GM18507 (cell line): ENCODE measurements at regions not wholly inside any gene's neighbourhood (a gene's known extent, or its start where the extent isn't known, plus 50 kb on each side); places are given as distances from the start of the nearest gene placed in this dataset.

Experiments
- DNase-seq: peaks from one replicate; pipeline ENCODE4 v3.0.0; 2011; ENCODE audit warnings: low read depth; ENCODE audit not compliant: insufficient read length; ENCODE audit errors: extremely low spot score
- FAIRE-seq: peaks from 2 replicates; lab custom pipeline; 2011; peaks lifted over from hg19 to GRCh38; lab: Jason Lieb, UNC

DNA sequence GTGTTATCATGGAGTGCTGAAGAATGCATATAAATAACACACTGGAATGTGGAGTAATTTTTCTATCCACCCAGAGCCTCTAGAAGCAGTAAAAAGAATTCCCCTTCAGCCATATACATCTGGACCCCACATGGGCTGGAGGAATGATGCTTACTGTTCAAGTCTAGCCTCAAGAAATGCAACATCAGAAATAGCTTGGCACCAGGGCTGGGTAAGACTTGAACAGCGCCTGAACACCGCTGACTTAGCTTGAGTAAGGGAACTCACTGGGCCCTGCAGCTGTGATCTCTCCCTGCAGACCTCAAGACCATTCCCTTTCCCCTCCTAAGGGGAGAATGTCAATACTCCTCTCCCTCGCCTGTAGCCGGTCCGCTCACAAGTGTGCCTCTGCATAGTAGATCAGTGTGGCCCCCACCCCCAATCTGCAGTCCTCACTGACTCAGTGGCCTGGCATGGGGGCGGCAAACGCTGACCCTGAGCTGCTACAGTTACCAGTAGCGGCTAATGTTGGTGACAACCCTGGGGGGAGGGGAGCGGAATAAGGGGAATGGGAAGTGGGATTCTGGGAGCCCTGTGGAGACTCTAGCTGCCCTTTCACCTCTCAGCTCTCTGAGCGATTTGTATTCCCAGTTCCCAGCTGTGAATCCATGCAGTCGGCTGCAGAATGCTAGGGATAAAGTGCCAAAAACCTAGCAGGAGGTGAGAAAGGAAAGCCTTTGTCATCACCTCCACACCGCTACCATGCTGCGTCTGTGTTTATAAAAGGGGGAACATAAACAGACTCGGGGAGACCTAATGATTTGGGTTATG, 483.9 kb downstream of the DISC1 start:
- no peak for FAIRE-seq

GRCh38 chr1:232109391-232109790, 482.8 kb downstream of the DISC1 start:
- FAIRE-seq (no peak), DNase-seq (no peak)

More for the DNA sequence above, 483.9 kb downstream of the DISC1 start:
- DNase-seq, result no peak

DNA sequence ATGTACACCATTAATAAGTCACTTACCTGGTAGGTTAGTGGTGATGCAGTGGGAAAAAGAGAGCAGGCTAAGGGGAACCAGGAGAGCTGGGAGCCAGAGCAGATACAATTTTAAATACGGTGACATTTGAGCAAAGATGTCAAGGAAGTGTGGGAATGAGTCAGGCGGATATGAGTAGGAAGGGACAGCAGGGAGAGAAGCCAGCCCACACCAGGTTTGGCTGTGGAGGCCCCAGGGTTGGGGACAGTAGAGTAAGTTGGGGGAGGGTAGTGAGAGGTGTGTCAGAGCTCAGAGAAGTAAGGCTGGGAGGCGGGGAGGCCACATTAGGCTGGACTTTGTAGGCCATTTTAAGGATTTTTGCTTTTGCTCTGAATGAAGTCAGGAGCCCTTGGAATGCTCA, 482.0 kb downstream of the DISC1 start:
- no peak for FAIRE-seq
- DNase-seq, result no peak

- no peak for DNase-seq
- no peak for FAIRE-seq
These were observed 479.8 kb downstream of the DISC1 start for GRCh38 chr1:232106415-232106814.

- FAIRE-seq, result no peak
- DNase-seq, result no peak
These were observed 479.0 kb downstream of the DISC1 start for GRCh38 chr1:232105561-232105960.

DNA sequence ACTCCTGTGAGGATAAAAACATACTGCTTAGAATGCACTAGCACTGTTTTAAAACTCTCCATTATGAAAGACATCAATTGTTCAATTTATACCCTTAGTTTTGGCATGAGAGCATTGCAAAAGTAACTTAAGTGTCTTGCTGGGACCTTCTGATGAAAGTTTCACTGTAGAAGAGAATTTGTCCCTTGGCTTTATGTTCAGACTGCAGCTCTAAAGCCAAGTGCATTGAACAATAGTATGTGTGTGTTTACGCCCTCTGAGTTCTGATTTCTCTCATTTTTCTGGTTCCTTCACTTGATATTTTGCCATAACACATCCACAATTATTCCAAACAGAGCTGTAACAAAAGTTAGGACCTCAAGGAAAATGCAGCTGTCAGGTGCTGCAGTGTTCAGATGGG, 474.6 kb downstream of the DISC1 start:
- FAIRE-seq (no peak), DNase-seq (no peak)

- FAIRE-seq (no peak), DNase-seq (no peak)
These were observed 470.2 kb downstream of the DISC1 start for GRCh38 chr1:232096751-232097150.
